HCT116 (cell line): ENCODE measurements at regions not wholly inside any gene's neighbourhood (a gene's known extent, or its start where the extent isn't known, plus 50 kb on each side); places are given as distances from the start of the nearest gene placed in this dataset.

Experiments used
- CTCF ChIP-seq, 3 experiments: fragments of 200-600 bp in 1 of 3; sonication (generic) in 1 of 3; IDR thresholded peaks in 2 of 3; conservative IDR thresholded peaks in 1 of 3; 2 replicates each; pipeline ENCODE4 v1.5.1; 2012 to 2017; ENCODE audit warnings: low read depth in 2 of 3, low read length in 2 of 3, antibody characterized with exemption in 1 of 3, borderline replicate concordance in 1 of 3, control low read depth in 1 of 3, mild to moderate bottlenecking in 1 of 3, mixed read lengths in 1 of 3, mixed run types in 1 of 3, moderate library complexity in 1 of 3; ENCODE audit not compliant: insufficient read depth in 1 of 3
- POLR2A ChIP-seq: IDR thresholded peaks from 2 replicates; pipeline ENCODE4 v1.7.0; 2011; ENCODE audit warnings: borderline replicate concordance; ENCODE audit not compliant: insufficient read depth, insufficient read length; ENCODE audit errors: extremely low read depth
- POLR2AphosphoS5 ChIP-seq: IDR thresholded peaks from 2 replicates; pipeline ENCODE4 v1.6.1; 2011; ENCODE audit warnings: mild to moderate bottlenecking, low read depth, low read length, moderate library complexity
- RAD21 ChIP-seq: IDR thresholded peaks from 2 replicates; pipeline ENCODE4 v1.6.1; 2012; ENCODE audit warnings: low read depth, mild to moderate bottlenecking

DNA sequence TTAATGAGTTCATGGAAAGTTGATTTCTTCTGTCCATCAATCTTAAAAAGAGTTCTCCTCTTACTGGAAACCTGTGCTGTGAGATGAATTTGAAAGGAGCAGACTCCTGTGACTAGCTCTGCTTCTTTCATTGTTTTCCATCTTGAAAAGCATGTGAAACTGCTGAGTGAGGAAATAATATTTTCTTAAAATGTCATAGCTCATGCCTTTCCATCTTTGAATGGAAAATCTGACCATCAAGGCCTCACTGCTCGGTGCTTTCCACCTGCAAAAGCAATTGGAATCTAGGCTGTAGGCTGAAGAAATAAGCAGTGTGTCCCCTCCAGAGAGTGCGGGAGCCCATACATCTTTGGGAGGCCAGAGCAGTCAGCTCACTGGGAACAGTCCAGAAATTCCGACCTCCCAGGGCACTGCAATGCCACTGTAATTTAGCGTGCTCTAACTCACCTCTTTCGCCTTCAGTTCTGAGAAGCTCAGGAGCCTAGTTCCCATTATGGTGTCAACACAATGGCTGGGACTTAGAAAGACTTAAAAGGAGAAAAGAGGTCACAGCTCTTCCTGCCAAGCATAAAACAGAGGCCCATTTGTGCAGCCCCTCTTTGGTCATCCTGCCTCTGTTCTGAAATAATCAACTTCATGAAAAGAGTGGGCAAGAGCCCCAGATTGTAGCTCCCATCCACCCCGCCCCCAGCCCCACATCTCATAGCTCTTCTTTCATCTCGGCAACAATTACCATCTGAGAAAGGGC is 50.4 kb upstream of the F3 start:
- no peak for TF ChIP-seq CTCF (IDR thresholded peaks at IDR 0.05 in 2 of 3, conservative IDR thresholded peaks at IDR 0.05 in 1 of 3; ENCODE audit: borderline replicate concordance in 1 of 3, insufficient read depth in 1 of 3, low read depth in 2 of 3, low read length in 2 of 3)
- TF ChIP-seq RAD21 = no peak
- TF ChIP-seq POLR2A = no peak
- TF ChIP-seq POLR2AphosphoS5 = no peak
